Stomach (tissue), 4 donors: ENCODE measurements at regions not wholly inside any gene's neighbourhood (a gene's known extent, or its start where the extent isn't known, plus 50 kb on each side); places are given as distances from the start of the nearest gene placed in this dataset.

Source experiments
- CTCF ChIP-seq, 7 experiments: fragments of 450-650 bp in 4 of 7; fragments of 200-600 bp in 3 of 7; sonication (generic) in 3 of 7; IDR thresholded peaks; one replicate each; pipeline ENCODE4 v1.5.1; 2016 to 2019; ENCODE audit warnings: antibody characterized with exemption in 7 of 7, control low read depth in 2 of 7, mild to moderate bottlenecking in 1 of 7
- POLR2A ChIP-seq, 4 donors: fragments of 450-650 bp; IDR thresholded peaks; one replicate each; pipeline ENCODE4 v1.6.1; 2016; ENCODE audit warnings: antibody characterized with exemption in 4 of 4, control low read depth in 2 of 4, mild to moderate bottlenecking in 1 of 4, moderate library complexity in 1 of 4

- TF ChIP-seq CTCF (IDR thresholded peaks at IDR 0.05) (no peak), POLR2A (IDR thresholded peaks at IDR 0.05) (no peak)
Measured at GRCh38 chr4:63921561-63921960, 487.7 kb downstream of the TECRL start.
